A673 (cell line): ENCODE measurements at regions not wholly inside any gene's neighbourhood (a gene's known extent, or its start where the extent isn't known, plus 50 kb on each side); places are given as distances from the start of the nearest gene placed in this dataset.

Experiments
- BruUV-seq: library from RNA; stranded (reverse); fragments of 400-500 nt; replicated peaks from 2 replicates; lab custom pipeline; 2021; lab: Mats Ljungman, UMichigan
- CTCF ChIA-PET: fragments of 300-600 bp; sonication (Branson Sonifier 250); formaldehyde crosslinking; loops from one replicate; lab custom pipeline; 2022; ENCODE audit warnings: antibody characterized with exemption; lab: Charles Lee
- POLR2A ChIA-PET: fragments of 300-600 bp; sonication (Branson Sonifier 250); formaldehyde crosslinking; loops from one replicate; lab custom pipeline; 2022; ENCODE audit warnings: antibody characterized with exemption; ENCODE audit not compliant: low non-redundant PET; lab: Charles Lee
- DNase-seq: peaks from one replicate; pipeline ENCODE4 v3.0.0-alpha.2; 2015; ENCODE audit warnings: low spot score
- H3K27ac ChIP-seq: fragments of 200-600 bp; sonication (generic); 2 replicates; pipeline ENCODE4 v1.5.1; 2016; ENCODE audit warnings: mixed run types, low read depth, mild to moderate bottlenecking, mixed read lengths, antibody characterized with exemption, low read length; ENCODE audit not compliant: poor library complexity, severe bottlenecking
- H3K27me3 ChIP-seq: fragments of 200-600 bp; sonication (generic); replicated peaks from 2 replicates; pipeline ENCODE4 v1.6.1; 2017; ENCODE audit warnings: mixed run types, low read depth, mild to moderate bottlenecking, mixed read lengths, antibody characterized with exemption, low read length; ENCODE audit not compliant: insufficient read depth, poor library complexity
- H3K36me3 ChIP-seq: fragments of 200-600 bp; sonication (generic); 2 replicates; pipeline ENCODE4 v1.6.1; 2016; ENCODE audit warnings: mixed run types, mild to moderate bottlenecking, mixed read lengths, antibody characterized with exemption, low read length; ENCODE audit not compliant: insufficient read depth, poor library complexity, severe bottlenecking
- H3K4me1 ChIP-seq: fragments of 200-600 bp; sonication (generic); 2 replicates; pipeline ENCODE4 v1.6.1; 2017; ENCODE audit warnings: mixed run types, mild to moderate bottlenecking, mixed read lengths, antibody characterized with exemption, low read length; ENCODE audit not compliant: insufficient read depth, poor library complexity, severe bottlenecking
- H3K4me3 ChIP-seq: fragments of 200-600 bp; sonication (generic); 2 replicates; pipeline ENCODE4 v1.5.1; 2016; ENCODE audit warnings: low read depth, mixed run types, mild to moderate bottlenecking, mixed read lengths, low read length; ENCODE audit not compliant: poor library complexity, severe bottlenecking
- H3K9me3 ChIP-seq: fragments of 200-600 bp; sonication (generic); 2 replicates; pipeline ENCODE4 v1.6.1; 2016; ENCODE audit warnings: mixed run types, low read depth, mild to moderate bottlenecking, mixed read lengths, antibody characterized with exemption, low read length; ENCODE audit not compliant: poor library complexity, severe bottlenecking
- EZH2 ChIP-seq: fragments of 200-600 bp; sonication (generic); IDR thresholded peaks from 2 replicates; pipeline ENCODE4 v1.6.1; 2017; ENCODE audit warnings: borderline replicate concordance, low read depth, mild to moderate bottlenecking, mixed read lengths, antibody characterized with exemption, low read length; ENCODE audit not compliant: poor library complexity, severe bottlenecking
- intact Hi-C: fragments of 100-400 bp; cut with micrococcal nuclease; formaldehyde crosslinking; loops from one replicate; pipeline ENCODE4 v1.10.0; 2022; ENCODE audit not compliant: unreplicated experiment
- TF ChIP-seq, protein P1 (sequence below): fragments of 300-800, 200-600 bp; sonication (generic); conservative IDR thresholded peaks from 2 replicates; pipeline ENCODE4 v1.5.1; 2017; ENCODE audit warnings: low read depth, mild to moderate bottlenecking, antibody characterized with exemption, low read length, moderate library complexity, mixed read lengths

- TF ChIP-seq EZH2: no peak
- TF ChIP-seq, protein P1, sequence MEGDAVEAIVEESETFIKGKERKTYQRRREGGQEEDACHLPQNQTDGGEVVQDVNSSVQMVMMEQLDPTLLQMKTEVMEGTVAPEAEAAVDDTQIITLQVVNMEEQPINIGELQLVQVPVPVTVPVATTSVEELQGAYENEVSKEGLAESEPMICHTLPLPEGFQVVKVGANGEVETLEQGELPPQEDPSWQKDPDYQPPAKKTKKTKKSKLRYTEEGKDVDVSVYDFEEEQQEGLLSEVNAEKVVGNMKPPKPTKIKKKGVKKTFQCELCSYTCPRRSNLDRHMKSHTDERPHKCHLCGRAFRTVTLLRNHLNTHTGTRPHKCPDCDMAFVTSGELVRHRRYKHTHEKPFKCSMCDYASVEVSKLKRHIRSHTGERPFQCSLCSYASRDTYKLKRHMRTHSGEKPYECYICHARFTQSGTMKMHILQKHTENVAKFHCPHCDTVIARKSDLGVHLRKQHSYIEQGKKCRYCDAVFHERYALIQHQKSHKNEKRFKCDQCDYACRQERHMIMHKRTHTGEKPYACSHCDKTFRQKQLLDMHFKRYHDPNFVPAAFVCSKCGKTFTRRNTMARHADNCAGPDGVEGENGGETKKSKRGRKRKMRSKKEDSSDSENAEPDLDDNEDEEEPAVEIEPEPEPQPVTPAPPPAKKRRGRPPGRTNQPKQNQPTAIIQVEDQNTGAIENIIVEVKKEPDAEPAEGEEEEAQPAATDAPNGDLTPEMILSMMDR: no peak
- H3K9me3 ChIP-seq: no peaks in the 10 kb centered on the region
- BruUV-seq: no TSS peak
- intact Hi-C loops: no loop called here
- no peaks in the 10 kb centered on the region for H3K36me3 ChIP-seq
- POLR2A ChIA-PET: no interaction called here
- no peaks in the 10 kb centered on the region for H3K4me1 ChIP-seq
- H3K27me3 ChIP-seq: peaks cover 3% of the 10 kb centered on the region
- no peak overlapping the region for H3K4me3 ChIP-seq
- no peak for DNase-seq
- CTCF ChIA-PET: no interaction called here
- no peak overlapping the region for H3K27ac ChIP-seq
Measured at GRCh38 chr2:58798676-58799208, 557.6 kb upstream of the FANCL start.

- POLR2A ChIA-PET: no interaction called here
Measured at GRCh38 chr2:58796239-58796910, 555.2 kb upstream of the FANCL start.

GRCh38 chr2:58794916-58795315 is 553.8 kb upstream of the FANCL start:
- no peaks in the 10 kb centered on the region for H3K36me3 ChIP-seq
- no peak for TF ChIP-seq EZH2
- TF ChIP-seq, protein P1: no peak
- intact Hi-C loops: no loop called here
- H3K4me3 ChIP-seq: no peak overlapping the region
- BruUV-seq: no TSS peak
- H3K27me3 ChIP-seq: no peaks in the 10 kb centered on the region
- no peak for DNase-seq
- CTCF ChIA-PET: no interaction called here
- no peak overlapping the region for H3K27ac ChIP-seq
- POLR2A ChIA-PET: no interaction called here
- H3K9me3 ChIP-seq: no peaks in the 10 kb centered on the region
- no peaks in the 10 kb centered on the region for H3K4me1 ChIP-seq

More at GRCh38 chr2:58796239-58796910, 555.2 kb upstream of the FANCL start:
- no TSS peak for BruUV-seq
- TF ChIP-seq, protein P1: no peak
- TF ChIP-seq EZH2: no peak
- no peaks in the 10 kb centered on the region for H3K4me1 ChIP-seq
- intact Hi-C loops: no loop called here
- H3K9me3 ChIP-seq: no peaks in the 10 kb centered on the region
- no peaks in the 10 kb centered on the region for H3K36me3 ChIP-seq
- peaks cover 3% of the 10 kb centered on the region for H3K27me3 ChIP-seq
- CTCF ChIA-PET: no interaction called here
- no peak overlapping the region for H3K4me3 ChIP-seq
- no peak overlapping the region for H3K27ac ChIP-seq
- DNase-seq: no peak
